ENCODE measurements at regions not wholly inside any gene's neighbourhood (a gene's known extent, or its start where the extent isn't known, plus 50 kb on each side); places are given as distances from the start of the nearest gene placed in this dataset.

GRCh38 chr2:74079522-74080341, 68.0 kb downstream of the BOLA3 start:
- Mint-ChIP-seq H3K4me3 (ENCODE audit: low read depth) (no peak overlapping the region), H3K9me3 (ENCODE audit: low read depth) (no peaks in the 10 kb centered on the region), H3K27ac (no peak overlapping the region), H3K4me1 (ENCODE audit: low read depth) (peaks cover 1% of the 10 kb centered on the region), H3K27me3 (no peaks in the 10 kb centered on the region), H3K36me3 (ENCODE audit: insufficient read depth) (peaks cover 9% of the 10 kb centered on the region)
- TF ChIP-seq CTCF (IDR thresholded peaks at IDR 0.05; ENCODE audit: unreplicated experiment): no peak
- no peak for DNase-seq (ENCODE audit: low spot score, unreplicated experiment)

GRCh38 chr2:74080346-74080745, 67.4 kb downstream of the BOLA3 start:
- Mint-ChIP-seq H3K27ac (no peak overlapping the region), H3K9me3 (ENCODE audit: low read depth) (no peaks in the 10 kb centered on the region), H3K4me3 (ENCODE audit: low read depth) (no peak overlapping the region), H3K27me3 (no peaks in the 10 kb centered on the region), H3K36me3 (ENCODE audit: insufficient read depth) (peaks cover 9% of the 10 kb centered on the region), H3K4me1 (ENCODE audit: low read depth) (peaks cover 1% of the 10 kb centered on the region)
- TF ChIP-seq CTCF (IDR thresholded peaks at IDR 0.05; ENCODE audit: unreplicated experiment): no peak
- no peak for DNase-seq (ENCODE audit: low spot score, unreplicated experiment)

GRCh38 chr2:74081030-74081762, 66.5 kb downstream of the BOLA3 start:
- Mint-ChIP-seq H3K9me3 (ENCODE audit: low read depth) (no peaks in the 10 kb centered on the region), H3K36me3 (ENCODE audit: insufficient read depth) (peaks cover 13% of the 10 kb centered on the region), H3K27ac (peak overlapping the region; percentile 46), H3K4me1 (ENCODE audit: low read depth) (peaks cover 1% of the 10 kb centered on the region), H3K4me3 (ENCODE audit: low read depth) (no peak overlapping the region), H3K27me3 (no peaks in the 10 kb centered on the region)
- no peak for DNase-seq (ENCODE audit: low spot score, unreplicated experiment)
- TF ChIP-seq CTCF (IDR thresholded peaks at IDR 0.05; ENCODE audit: unreplicated experiment): no peak

GRCh38 chr2:74081763-74082110, 66.0 kb downstream of the BOLA3 start:
- no peak overlapping the region for H3K27ac Mint-ChIP-seq
- TF ChIP-seq CTCF (IDR thresholded peaks at IDR 0.05; ENCODE audit: unreplicated experiment): no peak

GRCh38 chr2:74083750-74084149, 64.0 kb downstream of the BOLA3 start:
- no peak overlapping the region for H3K4me3 Mint-ChIP-seq (ENCODE audit: low read depth)
- TF ChIP-seq CTCF (IDR thresholded peaks at IDR 0.05; ENCODE audit: unreplicated experiment): no peak

More at GRCh38 chr2:74081763-74082110, 66.0 kb downstream of the BOLA3 start:
- DNase-seq (ENCODE audit: low spot score, unreplicated experiment): no peak
- Mint-ChIP-seq H3K4me3 (ENCODE audit: low read depth) (no peak overlapping the region), H3K9me3 (ENCODE audit: low read depth) (no peaks in the 10 kb centered on the region), H3K36me3 (ENCODE audit: insufficient read depth) (peaks cover 12% of the 10 kb centered on the region), H3K27me3 (no peaks in the 10 kb centered on the region), H3K4me1 (ENCODE audit: low read depth) (peaks cover 1% of the 10 kb centered on the region)

More at GRCh38 chr2:74083750-74084149, 64.0 kb downstream of the BOLA3 start:
- Mint-ChIP-seq H3K27ac (no peak overlapping the region), H3K9me3 (ENCODE audit: low read depth) (no peaks in the 10 kb centered on the region), H3K4me1 (ENCODE audit: low read depth) (no peaks in the 10 kb centered on the region), H3K36me3 (ENCODE audit: insufficient read depth) (peaks cover 16% of the 10 kb centered on the region), H3K27me3 (no peaks in the 10 kb centered on the region)
- DNase-seq (ENCODE audit: low spot score, unreplicated experiment): no peak
